GM21619 (cell line): ENCODE measurements at regions not wholly inside any gene's neighbourhood (a gene's known extent, or its start where the extent isn't known, plus 50 kb on each side); places are given as distances from the start of the nearest gene placed in this dataset.
A peak's percentile ranks its signal among the peaks of the same experiment; 100 is the strongest.
"Not testable (repeated sequence)": the region's sequence is repeated elsewhere in the genome, so short reads cannot be mapped to it uniquely, and the experiment has no call there.

Source experiments
- ATAC-seq: cut with Tn5 transposase; IDR thresholded peaks from one replicate; pipeline ENCODE4 v1.9.1; 2021; ENCODE audit not compliant: unreplicated experiment

DNA sequence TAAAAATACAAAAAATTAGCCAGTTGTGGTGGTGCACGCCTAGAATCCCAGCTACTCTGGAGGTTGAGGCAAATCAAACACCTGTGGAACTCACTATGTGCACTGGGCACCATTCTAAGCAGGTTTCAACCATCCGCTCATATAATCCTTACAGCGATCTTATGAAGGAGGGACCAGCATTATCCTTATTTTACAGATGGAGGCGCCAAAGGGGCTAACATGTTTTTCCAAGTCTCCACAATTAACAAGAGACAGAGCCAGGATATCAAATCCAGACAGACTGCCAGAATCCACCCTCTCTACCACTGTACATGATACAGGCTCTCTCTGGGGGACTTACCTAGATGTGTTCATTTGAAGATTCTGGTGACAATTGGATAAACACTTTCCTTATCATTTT, 479.0 kb downstream of the XYLT1 start:
- ATAC-seq: no peak

- ATAC-seq: no peak
These were observed 477.6 kb downstream of the XYLT1 start for GRCh38 chr16:16992975-16993765.

DNA sequence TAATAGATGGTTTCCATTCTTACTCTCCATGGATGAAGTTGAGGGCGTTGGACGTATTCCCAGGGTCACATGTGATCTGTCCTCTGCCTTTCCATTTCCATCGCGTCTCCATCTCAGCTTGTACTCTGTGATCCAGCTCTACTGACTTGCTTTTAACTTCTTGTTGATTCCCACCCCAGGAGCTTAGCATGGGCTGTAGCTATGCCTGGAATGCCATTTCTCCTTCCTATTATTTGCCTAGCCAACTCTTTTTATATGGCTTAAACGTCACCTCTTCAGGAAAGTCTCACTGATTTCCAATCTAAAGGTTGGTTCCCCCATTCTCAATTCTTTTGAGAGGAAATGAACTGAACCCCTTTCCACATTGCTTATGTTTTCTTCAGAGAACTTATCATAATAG, 475.9 kb downstream of the XYLT1 start:
- no peak for ATAC-seq

- no peak for ATAC-seq
These were observed 473.9 kb downstream of the XYLT1 start for GRCh38 chr16:16996827-16997226.

DNA sequence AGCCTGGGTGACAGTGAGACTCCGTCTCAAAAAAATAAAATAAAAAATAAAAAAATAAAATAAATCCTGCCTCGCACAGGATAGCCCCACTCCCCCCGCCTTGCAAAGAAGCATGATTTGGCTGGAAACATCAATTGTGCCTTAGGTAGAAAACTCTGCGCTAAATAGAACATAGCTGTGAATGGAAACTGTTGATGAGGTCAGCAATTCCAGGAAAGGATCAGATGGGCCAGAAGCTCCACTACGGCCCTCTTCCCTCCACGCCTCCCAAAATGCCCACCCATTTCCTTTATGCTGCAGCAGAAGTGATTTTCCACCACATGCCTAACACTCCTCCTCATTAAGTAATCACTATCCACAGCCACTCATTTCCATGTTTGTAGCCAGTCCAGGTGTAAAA, 473.4 kb downstream of the XYLT1 start:
- no peak for ATAC-seq

DNA sequence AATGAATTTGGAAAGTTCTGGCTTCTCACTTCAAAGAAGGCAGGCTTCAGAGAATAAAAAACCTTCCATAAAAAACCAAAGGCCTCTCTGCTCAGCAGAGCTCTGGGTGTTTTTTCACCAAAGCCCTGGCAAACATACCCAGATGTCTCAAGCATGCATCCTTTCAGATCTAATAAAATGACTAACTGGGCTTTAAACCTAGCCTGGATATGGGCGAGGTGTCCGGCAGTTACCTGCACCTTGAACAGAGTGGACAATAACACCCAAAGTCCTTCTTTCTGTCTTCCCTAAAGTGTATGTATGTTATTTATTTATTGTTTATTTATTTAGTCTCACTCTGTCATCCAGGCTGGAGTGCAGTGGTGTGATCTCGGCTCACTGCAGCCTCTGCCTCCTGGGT, 469.3 kb downstream of the XYLT1 start:
- ATAC-seq: no peak

DNA sequence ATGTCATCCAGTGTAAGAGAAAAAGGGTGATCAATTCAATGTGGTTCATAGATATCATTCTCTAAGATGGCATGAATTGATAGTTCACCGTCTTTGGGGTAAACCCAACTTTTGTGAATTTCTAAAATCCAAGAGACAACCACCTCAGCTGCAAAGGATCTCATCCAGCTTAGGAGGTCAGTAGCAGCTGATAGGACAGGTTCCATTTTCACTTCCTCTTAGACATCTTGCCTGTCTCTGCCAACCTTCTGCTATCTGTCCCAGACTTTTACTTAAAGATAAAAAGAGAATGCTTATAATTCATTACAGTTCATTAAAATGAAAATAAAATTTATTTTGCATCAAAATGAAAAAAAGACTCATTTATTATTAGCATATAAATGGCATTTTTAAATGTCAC, 468.2 kb downstream of the XYLT1 start:
- no peak for ATAC-seq

GRCh38 chr16:17005963-17006362, 464.8 kb downstream of the XYLT1 start:
- not testable (repeated sequence) for ATAC-seq

DNA sequence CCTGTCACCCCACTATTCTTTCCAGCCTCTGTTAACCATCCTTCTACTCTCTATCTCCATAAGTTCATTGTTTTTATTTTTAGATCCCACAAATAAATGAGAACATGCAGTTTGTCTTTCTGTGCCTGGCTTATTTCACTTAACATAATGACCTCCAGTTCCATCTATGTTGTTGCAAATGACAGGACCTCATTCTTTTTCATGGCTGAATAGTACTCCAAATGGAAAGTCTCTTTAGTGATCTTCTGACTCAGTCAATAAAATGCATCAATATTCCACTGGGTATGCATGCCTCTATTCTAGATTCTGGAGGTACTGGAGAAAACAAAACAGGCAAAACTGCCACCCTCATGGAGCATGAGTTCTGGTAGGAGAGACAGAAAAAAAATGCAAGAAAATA, 459.0 kb downstream of the XYLT1 start:
- no peak for ATAC-seq

DNA sequence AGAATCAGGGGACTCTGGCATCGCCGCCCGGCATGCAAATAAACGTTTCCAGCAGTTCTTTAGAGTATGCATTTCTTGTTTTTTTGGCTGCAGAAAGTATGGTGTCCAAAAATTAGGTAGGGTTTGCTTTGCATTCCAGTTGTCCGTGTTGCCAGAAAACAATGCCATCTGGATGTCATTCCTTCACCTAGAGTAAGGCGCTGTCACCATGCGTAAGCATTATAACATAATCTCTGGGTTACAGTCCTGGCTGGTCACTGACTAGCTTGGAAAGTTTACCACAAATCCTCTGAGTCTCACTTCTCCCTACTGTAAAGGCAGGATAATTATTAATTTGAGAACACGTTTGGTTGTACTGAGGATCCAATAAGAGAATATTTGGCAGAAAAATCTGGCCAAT, 457.7 kb downstream of the XYLT1 start:
- ATAC-seq: no peak

DNA sequence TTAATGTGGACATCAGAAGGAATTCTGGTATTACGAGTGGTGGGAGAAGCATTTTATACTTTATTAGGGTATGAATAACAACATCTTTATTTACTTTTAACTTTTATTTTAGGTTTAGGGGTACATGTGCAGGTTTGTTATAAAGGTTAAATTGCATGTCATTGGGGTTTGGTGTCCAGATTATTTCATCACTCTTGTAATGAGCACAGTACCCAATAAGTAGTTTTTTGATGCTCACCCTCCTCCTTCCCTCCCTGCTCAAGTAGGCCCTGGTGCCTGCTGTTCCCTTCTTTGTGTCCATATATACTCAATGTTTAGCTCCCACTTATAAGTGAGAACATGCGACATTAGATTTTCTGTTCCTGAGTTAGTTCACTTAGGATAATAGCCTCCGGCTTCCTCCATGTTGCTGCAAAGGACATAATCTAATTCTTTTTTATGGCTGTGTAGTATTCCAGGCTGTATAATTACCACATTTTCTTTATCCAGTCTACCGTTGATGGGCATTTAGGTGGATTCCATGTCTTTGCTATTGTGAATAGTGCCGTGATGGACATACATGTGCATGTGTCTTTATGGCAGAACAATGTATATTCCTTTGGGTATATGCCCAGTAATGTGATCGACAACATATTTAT, 456.2 kb downstream of the XYLT1 start:
- no peak for ATAC-seq

DNA sequence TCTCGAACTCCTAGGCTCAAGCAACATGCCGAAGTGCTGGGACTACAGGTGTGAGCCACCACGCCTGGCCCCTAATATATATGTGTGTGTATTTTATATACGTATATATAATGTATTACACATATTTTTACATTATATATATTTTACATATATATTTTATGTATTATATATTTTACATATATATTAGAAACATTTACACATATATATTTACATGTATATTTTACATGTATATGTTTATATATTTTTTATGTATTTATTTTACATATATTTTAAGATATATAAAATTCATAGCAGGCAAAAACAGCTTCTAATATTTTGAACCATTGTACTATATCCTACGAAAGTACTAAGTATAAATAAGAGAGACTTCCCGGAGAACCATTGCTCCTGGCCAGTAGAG, 455.1 kb downstream of the XYLT1 start:
- no peak for ATAC-seq

- no peak for ATAC-seq
These were observed 453.3 kb downstream of the XYLT1 start for GRCh38 chr16:17017442-17017841.

- ATAC-seq: no peak
These were observed 452.2 kb downstream of the XYLT1 start for GRCh38 chr16:17018585-17018939.

DNA sequence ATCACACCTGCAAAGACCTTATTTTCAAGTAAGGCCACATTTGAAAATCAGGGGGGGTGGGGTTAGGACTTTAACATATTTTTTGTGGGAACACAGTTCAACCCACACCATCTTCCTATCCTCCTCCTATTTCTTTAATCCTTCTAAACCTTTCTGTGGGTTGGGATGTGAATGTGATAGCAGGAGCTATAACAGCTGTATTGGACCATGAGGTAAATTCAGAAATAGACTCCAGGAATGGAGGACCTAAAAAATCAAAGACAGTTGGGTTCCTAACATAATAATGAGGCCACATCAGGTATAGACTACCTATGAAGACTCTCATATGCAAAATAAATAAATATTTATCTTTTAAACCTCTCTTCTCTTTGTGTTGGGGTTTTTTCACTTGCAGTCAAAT, 451.4 kb downstream of the XYLT1 start:
- no peak for ATAC-seq

DNA sequence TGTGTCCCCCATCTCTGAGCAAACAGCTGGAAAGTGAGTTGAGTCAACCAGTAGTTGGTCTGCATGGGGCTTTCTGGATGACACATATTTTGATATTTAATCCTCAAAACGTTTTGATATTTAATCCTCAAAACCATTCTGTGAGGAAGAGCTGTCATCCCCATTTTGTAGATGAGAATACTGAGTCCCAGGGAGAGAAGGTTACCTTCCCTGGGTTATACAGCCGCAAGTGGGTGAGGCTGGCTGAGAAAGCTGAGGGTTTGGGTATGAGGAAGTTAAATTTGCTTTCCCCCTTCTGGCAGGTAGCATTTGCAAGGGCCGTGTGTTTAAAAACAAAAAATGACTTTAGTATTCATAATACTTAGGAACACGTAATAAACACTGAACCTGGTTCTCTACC, 447.2 kb downstream of the XYLT1 start:
- ATAC-seq: no peak

- no peak for ATAC-seq
These were observed 446.2 kb downstream of the XYLT1 start for GRCh38 chr16:17024514-17024913.

GRCh38 chr16:17026600-17027242, 444.0 kb downstream of the XYLT1 start:
- ATAC-seq: peak; percentile 89

- no peak for ATAC-seq
These were observed 443.2 kb downstream of the XYLT1 start for GRCh38 chr16:17027488-17028129.

GRCh38 chr16:17029602-17030350, 441.0 kb downstream of the XYLT1 start:
- no peak for ATAC-seq
